ENCODE measurements at regions not wholly inside any gene's neighbourhood (a gene's known extent, or its start where the extent isn't known, plus 50 kb on each side); places are given as distances from the start of the nearest gene placed in this dataset.

- intact Hi-C loops (cut with DNase I; ENCODE audit: low total_unique reads): no loop called here
- Histone ChIP-seq H3K4me3 (no peak overlapping the region), H3K36me3 (no peaks in the 10 kb centered on the region), H3K27me3 (no peaks in the 10 kb centered on the region), H3K9me3 (peaks cover 0 to 8% (median 3%) of the 10 kb centered on the region in 3 donors), H3K4me1 (peaks cover 0 to 11% (median 0%) of the 10 kb centered on the region in 4 donors), H3K27ac (no peak overlapping the region)
- TF ChIP-seq, protein P1, sequence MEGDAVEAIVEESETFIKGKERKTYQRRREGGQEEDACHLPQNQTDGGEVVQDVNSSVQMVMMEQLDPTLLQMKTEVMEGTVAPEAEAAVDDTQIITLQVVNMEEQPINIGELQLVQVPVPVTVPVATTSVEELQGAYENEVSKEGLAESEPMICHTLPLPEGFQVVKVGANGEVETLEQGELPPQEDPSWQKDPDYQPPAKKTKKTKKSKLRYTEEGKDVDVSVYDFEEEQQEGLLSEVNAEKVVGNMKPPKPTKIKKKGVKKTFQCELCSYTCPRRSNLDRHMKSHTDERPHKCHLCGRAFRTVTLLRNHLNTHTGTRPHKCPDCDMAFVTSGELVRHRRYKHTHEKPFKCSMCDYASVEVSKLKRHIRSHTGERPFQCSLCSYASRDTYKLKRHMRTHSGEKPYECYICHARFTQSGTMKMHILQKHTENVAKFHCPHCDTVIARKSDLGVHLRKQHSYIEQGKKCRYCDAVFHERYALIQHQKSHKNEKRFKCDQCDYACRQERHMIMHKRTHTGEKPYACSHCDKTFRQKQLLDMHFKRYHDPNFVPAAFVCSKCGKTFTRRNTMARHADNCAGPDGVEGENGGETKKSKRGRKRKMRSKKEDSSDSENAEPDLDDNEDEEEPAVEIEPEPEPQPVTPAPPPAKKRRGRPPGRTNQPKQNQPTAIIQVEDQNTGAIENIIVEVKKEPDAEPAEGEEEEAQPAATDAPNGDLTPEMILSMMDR (IDR thresholded peaks at IDR 0.05): no peak
- no peak for DNase-seq
These were observed 771.0 kb downstream of the PDCD6IP start for GRCh38 chr3:34569437-34569836.

DNA sequence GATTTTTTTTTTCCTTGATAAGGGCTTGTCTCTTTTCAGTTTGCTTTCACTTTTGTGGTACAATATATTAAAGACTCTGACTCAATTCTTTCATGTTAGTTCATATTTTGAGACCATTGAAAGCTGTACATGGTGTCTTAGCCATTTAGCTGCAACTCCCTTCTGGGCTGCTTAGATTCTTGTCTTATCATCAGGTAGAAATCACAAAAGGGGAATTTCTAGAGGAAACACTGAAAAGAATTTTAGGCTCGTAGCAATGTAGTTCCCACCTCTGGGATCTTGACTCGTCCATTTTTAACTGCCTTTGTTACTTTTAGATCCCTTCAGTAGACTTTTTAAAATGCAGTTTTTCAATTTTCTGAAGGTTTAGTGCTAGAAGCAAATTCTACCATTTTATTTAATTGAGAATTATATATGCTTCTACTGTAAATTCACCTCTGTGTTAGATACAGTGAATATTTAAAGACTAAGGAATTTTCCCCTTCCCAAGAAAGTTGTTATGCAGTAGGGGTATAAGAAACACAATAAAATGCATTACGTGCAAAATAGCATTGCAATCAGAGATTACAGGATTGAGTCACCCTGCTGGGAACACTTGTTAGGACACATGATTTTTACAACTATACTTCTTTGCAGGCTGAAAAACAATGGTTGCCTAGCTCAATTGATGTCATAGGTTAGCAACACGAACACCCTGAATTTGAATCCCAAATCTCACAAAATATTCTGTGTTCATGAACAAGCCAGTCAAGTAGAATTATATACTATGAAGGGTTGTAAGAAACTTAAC is 772.7 kb downstream of the PDCD6IP start:
- DNase-seq: no peak
- Histone ChIP-seq H3K4me3 (no peak overlapping the region), H3K4me1 (peaks cover 0 to 11% (median 0%) of the 10 kb centered on the region in 4 donors), H3K9me3 (no peaks in the 10 kb centered on the region), H3K27me3 (no peaks in the 10 kb centered on the region), H3K36me3 (no peaks in the 10 kb centered on the region), H3K27ac (no peak overlapping the region)
- intact Hi-C loops (cut with DNase I; ENCODE audit: low total_unique reads): no loop called here
- TF ChIP-seq, protein P1 (IDR thresholded peaks at IDR 0.05): no peak

DNA sequence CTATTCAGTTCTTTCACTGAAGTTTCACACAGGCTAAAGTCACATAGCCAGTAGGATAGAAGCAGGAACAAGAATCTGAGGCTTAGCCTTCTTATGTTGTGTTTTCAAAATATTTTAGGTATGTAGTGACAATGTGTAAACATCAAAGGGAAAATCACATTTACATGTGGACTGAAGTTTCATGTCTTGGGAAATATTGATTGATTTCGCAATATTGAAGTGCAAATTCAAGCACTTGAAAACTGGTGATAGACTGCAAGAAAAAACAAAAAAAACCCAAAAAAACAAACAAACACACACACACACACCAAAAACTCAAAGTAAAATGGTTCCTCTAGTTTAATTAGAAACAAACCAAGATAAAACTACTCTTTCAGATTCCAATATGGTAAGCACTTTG is 773.3 kb downstream of the PDCD6IP start:
- no peaks in the 10 kb centered on the region for H3K27me3 ChIP-seq
- H3K4me1 ChIP-seq: peaks cover 0 to 10% (median 0%) of the 10 kb centered on the region in 4 donors
- H3K9me3 ChIP-seq: no peaks in the 10 kb centered on the region
- H3K27ac ChIP-seq: no peak overlapping the region
- H3K4me3 ChIP-seq: no peak overlapping the region
- TF ChIP-seq, protein P1 (IDR thresholded peaks at IDR 0.05): no peak
- H3K36me3 ChIP-seq: no peaks in the 10 kb centered on the region
- DNase-seq: no peak
- intact Hi-C loops (cut with DNase I; ENCODE audit: low total_unique reads): no loop called here

GRCh38 chr3:34575776-34576175 is 777.3 kb downstream of the PDCD6IP start:
- TF ChIP-seq, protein P1 (IDR thresholded peaks at IDR 0.05): no peak
- Histone ChIP-seq H3K9me3 (no peaks in the 10 kb centered on the region), H3K4me3 (no peak overlapping the region), H3K27ac (no peak overlapping the region), H3K27me3 (no peaks in the 10 kb centered on the region), H3K36me3 (no peaks in the 10 kb centered on the region), H3K4me1 (no peaks in the 10 kb centered on the region)
- intact Hi-C loops (cut with DNase I; ENCODE audit: low total_unique reads): no loop called here
- no peak for DNase-seq

DNA sequence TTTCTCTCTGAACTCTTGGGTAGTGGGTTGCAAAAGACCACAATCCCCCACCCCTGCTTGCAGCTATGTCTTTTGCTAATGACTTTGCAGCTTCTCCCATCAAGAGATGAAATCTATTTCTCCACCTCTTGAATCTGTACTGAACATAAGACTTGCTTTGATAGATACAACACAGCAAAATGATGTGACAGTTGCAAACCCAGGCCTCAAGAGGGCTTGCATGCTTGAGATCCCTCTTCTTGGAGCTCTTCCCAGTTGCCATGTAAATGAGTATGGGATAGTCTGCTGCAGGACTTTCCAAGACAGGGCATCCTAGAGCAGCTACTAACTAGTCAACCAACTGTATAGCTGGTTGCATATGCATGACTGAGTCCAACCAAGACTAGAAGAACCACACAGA is 783.6 kb downstream of the PDCD6IP start:
- H3K27ac ChIP-seq: no peak overlapping the region
- no peak for DNase-seq
- H3K4me1 ChIP-seq: peaks cover 0 to 19% (median 0%) of the 10 kb centered on the region in 4 donors
- TF ChIP-seq, protein P1 (IDR thresholded peaks at IDR 0.05): no peak
- no peaks in the 10 kb centered on the region for H3K36me3 ChIP-seq
- no peak overlapping the region for H3K4me3 ChIP-seq
- intact Hi-C loops (cut with DNase I; ENCODE audit: low total_unique reads): no loop called here
- H3K9me3 ChIP-seq: peaks cover 0 to 7% (median 0%) of the 10 kb centered on the region in 3 donors
- H3K27me3 ChIP-seq: no peaks in the 10 kb centered on the region
